Nephron progenitor cell (in vitro differentiated cells): ENCODE measurements at regions not wholly inside any gene's neighbourhood (a gene's known extent, or its start where the extent isn't known, plus 50 kb on each side); places are given as distances from the start of the nearest gene placed in this dataset.

ENCODE experiments used
- DNase-seq: peaks from one replicate; pipeline ENCODE4 v3.0.0; 2021
- H3K27ac Mint-ChIP-seq: 2 replicates; pipeline ENCODE4 v1.8.0; 2021; ENCODE audit warnings: mild to moderate bottlenecking, moderate library complexity, mixed read lengths
- H3K27me3 Mint-ChIP-seq: 2 replicates; pipeline ENCODE4 v1.8.0; 2021; ENCODE audit warnings: mild to moderate bottlenecking, low read depth, mixed read lengths; ENCODE audit not compliant: poor library complexity
- H3K36me3 Mint-ChIP-seq: 2 replicates; pipeline ENCODE4 v1.8.0; 2021; ENCODE audit warnings: low read depth, mixed read lengths
- H3K4me1 Mint-ChIP-seq: 2 replicates; pipeline ENCODE4 v1.8.0; 2021; ENCODE audit warnings: mixed read lengths
- H3K4me3 Mint-ChIP-seq: 2 replicates; pipeline ENCODE4 v1.8.0; 2021; ENCODE audit warnings: mild to moderate bottlenecking, moderate library complexity, mixed read lengths
- H3K9me3 Mint-ChIP-seq: 2 replicates; pipeline ENCODE4 v1.8.0; 2021; ENCODE audit warnings: mild to moderate bottlenecking, moderate library complexity, mixed read lengths
- TF ChIP-seq, protein P1 (sequence below): fragments of 200-600 bp; sonication (generic); IDR thresholded peaks from 2 replicates; pipeline ENCODE4 v1.5.0; 2021; ENCODE audit warnings: antibody characterized with exemption

- Mint-ChIP-seq H3K27ac (no peak overlapping the region), H3K4me1 (peaks cover 48% of the 10 kb centered on the region), H3K4me3 (no peak overlapping the region), H3K36me3 (no peaks in the 10 kb centered on the region), H3K9me3 (no peaks in the 10 kb centered on the region), H3K27me3 (peaks cover 42% of the 10 kb centered on the region)
- TF ChIP-seq, protein P1, sequence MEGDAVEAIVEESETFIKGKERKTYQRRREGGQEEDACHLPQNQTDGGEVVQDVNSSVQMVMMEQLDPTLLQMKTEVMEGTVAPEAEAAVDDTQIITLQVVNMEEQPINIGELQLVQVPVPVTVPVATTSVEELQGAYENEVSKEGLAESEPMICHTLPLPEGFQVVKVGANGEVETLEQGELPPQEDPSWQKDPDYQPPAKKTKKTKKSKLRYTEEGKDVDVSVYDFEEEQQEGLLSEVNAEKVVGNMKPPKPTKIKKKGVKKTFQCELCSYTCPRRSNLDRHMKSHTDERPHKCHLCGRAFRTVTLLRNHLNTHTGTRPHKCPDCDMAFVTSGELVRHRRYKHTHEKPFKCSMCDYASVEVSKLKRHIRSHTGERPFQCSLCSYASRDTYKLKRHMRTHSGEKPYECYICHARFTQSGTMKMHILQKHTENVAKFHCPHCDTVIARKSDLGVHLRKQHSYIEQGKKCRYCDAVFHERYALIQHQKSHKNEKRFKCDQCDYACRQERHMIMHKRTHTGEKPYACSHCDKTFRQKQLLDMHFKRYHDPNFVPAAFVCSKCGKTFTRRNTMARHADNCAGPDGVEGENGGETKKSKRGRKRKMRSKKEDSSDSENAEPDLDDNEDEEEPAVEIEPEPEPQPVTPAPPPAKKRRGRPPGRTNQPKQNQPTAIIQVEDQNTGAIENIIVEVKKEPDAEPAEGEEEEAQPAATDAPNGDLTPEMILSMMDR = no peak
- DNase-seq = no peak
These were observed 326.6 kb downstream of the MN1 start for GRCh38 chr22:27474711-27475547.

GRCh38 chr22:27475548-27475897 lies 326.0 kb downstream of the MN1 start:
- TF ChIP-seq, protein P1 = no peak
- H3K36me3 Mint-ChIP-seq = no peaks in the 10 kb centered on the region
- no peaks in the 10 kb centered on the region for H3K9me3 Mint-ChIP-seq
- DNase-seq = no peak
- H3K27me3 Mint-ChIP-seq = peaks cover 45% of the 10 kb centered on the region
- H3K27ac Mint-ChIP-seq = no peak overlapping the region
- H3K4me3 Mint-ChIP-seq = no peak overlapping the region
- H3K4me1 Mint-ChIP-seq = peaks cover 54% of the 10 kb centered on the region

GRCh38 chr22:27476318-27476717 lies 325.2 kb downstream of the MN1 start:
- H3K36me3 Mint-ChIP-seq = no peaks in the 10 kb centered on the region
- H3K4me1 Mint-ChIP-seq = peaks cover 62% of the 10 kb centered on the region
- no peaks in the 10 kb centered on the region for H3K9me3 Mint-ChIP-seq
- H3K27ac Mint-ChIP-seq = no peak overlapping the region
- no peak for DNase-seq
- TF ChIP-seq, protein P1 = no peak
- peak overlapping the region; percentile 22 for H3K4me3 Mint-ChIP-seq
- peaks cover 51% of the 10 kb centered on the region for H3K27me3 Mint-ChIP-seq

DNA sequence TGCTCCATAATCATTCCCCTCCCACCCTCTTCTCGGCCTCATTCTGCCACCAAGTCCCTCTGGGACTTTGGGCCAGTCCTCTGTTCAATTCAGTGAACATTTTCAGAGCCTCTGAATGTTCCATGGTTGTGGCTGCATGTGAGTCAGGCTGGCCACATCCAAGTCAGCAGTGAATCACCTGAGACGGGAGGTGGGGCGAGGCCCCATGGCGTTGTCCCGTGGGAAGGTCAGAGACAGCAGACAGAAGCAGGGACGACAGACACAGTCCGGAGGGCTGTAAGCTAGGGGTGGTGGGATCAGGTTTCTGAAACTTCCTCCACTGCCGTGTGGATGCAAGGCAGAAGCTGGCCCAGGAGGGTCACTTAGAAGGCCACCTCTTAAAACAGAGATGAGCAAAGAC lies 324.8 kb downstream of the MN1 start:
- no peak overlapping the region for H3K27ac Mint-ChIP-seq
- peak overlapping the region; percentile 22 for H3K4me3 Mint-ChIP-seq
- DNase-seq = peak; percentile 53
- no peaks in the 10 kb centered on the region for H3K9me3 Mint-ChIP-seq
- peaks cover 51% of the 10 kb centered on the region for H3K27me3 Mint-ChIP-seq
- no peaks in the 10 kb centered on the region for H3K36me3 Mint-ChIP-seq
- TF ChIP-seq, protein P1 = no peak
- peaks cover 66% of the 10 kb centered on the region for H3K4me1 Mint-ChIP-seq

DNA sequence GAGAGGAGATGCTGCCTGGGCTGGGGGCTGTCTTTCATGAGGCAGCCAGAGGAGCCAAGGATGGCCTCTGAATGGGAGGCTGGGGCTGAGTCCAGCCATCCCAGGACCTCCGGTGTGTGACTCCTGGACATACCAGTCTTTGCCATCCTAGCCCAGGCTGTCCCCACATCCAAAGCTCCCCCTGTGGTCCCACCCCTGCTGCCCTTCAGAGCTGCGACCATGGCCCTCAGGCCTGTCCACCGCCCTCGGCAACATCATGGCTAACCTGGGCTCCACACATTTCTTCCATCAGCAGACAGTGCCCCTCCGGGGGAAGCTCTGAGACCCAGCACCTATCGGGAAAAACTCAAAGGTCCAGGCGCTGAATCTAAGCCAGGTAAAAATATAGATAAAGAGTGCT lies 324.4 kb downstream of the MN1 start:
- H3K4me1 Mint-ChIP-seq = peaks cover 71% of the 10 kb centered on the region
- H3K27me3 Mint-ChIP-seq = peaks cover 51% of the 10 kb centered on the region
- H3K4me3 Mint-ChIP-seq = peak overlapping the region; percentile 33
- no peaks in the 10 kb centered on the region for H3K9me3 Mint-ChIP-seq
- no peak for DNase-seq
- TF ChIP-seq, protein P1 = no peak
- no peak overlapping the region for H3K27ac Mint-ChIP-seq
- H3K36me3 Mint-ChIP-seq = no peaks in the 10 kb centered on the region

- Mint-ChIP-seq H3K27me3 (peaks cover 42% of the 10 kb centered on the region), H3K4me3 (no peak overlapping the region), H3K36me3 (no peaks in the 10 kb centered on the region), H3K27ac (no peak overlapping the region), H3K9me3 (no peaks in the 10 kb centered on the region), H3K4me1 (peaks cover 77% of the 10 kb centered on the region)
- TF ChIP-seq, protein P1 = no peak
- peak; percentile 30 for DNase-seq
These were observed 321.1 kb downstream of the MN1 start for GRCh38 chr22:27480487-27480886.
